Esophagus muscularis mucosa (tissue), 4 donors: ENCODE measurements at regions not wholly inside any gene's neighbourhood (a gene's known extent, or its start where the extent isn't known, plus 50 kb on each side); places are given as distances from the start of the nearest gene placed in this dataset.

Source experiments
- EP300 ChIP-seq: sonication (generic); formaldehyde crosslinking; IDR thresholded peaks from one replicate; pipeline ENCODE4 v1.6.1; 2017; ENCODE audit warnings: antibody characterized with exemption
- POLR2A ChIP-seq: fragments of 450-650 bp; IDR thresholded peaks from one replicate; pipeline ENCODE4 v1.6.1; 2017; ENCODE audit warnings: antibody characterized with exemption, moderate library complexity, mild to moderate bottlenecking, low read depth
- POLR2AphosphoS5 ChIP-seq, 2 donors: sonication (generic); formaldehyde crosslinking; IDR thresholded peaks; one replicate each; pipeline ENCODE4 v1.6.1; 2017; ENCODE audit warnings: antibody characterized with exemption in 2 of 2
- TF ChIP-seq, protein P1 (sequence below), 3 experiments: fragments of 200-600 bp in 2 of 3; fragments of 450-650 bp in 1 of 3; sonication (generic) in 2 of 3; IDR thresholded peaks; one replicate each; pipeline ENCODE4 v1.5.1; 2017 to 2019; ENCODE audit warnings: antibody characterized with exemption in 3 of 3, mild to moderate bottlenecking in 2 of 3, moderate library complexity in 1 of 3

GRCh38 chr10:129329385-129330055 is 137.5 kb upstream of the MGMT start:
- TF ChIP-seq POLR2AphosphoS5 (IDR thresholded peaks at IDR 0.05) = no peak
- TF ChIP-seq, protein P1, sequence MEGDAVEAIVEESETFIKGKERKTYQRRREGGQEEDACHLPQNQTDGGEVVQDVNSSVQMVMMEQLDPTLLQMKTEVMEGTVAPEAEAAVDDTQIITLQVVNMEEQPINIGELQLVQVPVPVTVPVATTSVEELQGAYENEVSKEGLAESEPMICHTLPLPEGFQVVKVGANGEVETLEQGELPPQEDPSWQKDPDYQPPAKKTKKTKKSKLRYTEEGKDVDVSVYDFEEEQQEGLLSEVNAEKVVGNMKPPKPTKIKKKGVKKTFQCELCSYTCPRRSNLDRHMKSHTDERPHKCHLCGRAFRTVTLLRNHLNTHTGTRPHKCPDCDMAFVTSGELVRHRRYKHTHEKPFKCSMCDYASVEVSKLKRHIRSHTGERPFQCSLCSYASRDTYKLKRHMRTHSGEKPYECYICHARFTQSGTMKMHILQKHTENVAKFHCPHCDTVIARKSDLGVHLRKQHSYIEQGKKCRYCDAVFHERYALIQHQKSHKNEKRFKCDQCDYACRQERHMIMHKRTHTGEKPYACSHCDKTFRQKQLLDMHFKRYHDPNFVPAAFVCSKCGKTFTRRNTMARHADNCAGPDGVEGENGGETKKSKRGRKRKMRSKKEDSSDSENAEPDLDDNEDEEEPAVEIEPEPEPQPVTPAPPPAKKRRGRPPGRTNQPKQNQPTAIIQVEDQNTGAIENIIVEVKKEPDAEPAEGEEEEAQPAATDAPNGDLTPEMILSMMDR (IDR thresholded peaks at IDR 0.05) = no peak
- no peak for TF ChIP-seq EP300
- no peak for TF ChIP-seq POLR2A
